Caco-2 (cell line): ENCODE measurements at regions not wholly inside any gene's neighbourhood (a gene's known extent, or its start where the extent isn't known, plus 50 kb on each side); places are given as distances from the start of the nearest gene placed in this dataset.

Experiments used
- BruUV-seq: library from RNA; stranded (reverse); fragments of 400-500 nt; replicated peaks from 2 replicates; lab custom pipeline; 2021; lab: Mats Ljungman, UMichigan
- CTCF ChIA-PET: fragments of 300-600 bp; sonication (Branson Sonifier 250); formaldehyde crosslinking; loops from one replicate; lab custom pipeline; 2022; ENCODE audit warnings: antibody characterized with exemption; lab: Charles Lee
- POLR2A ChIA-PET: fragments of 300-600 bp; sonication (Branson Sonifier 250); formaldehyde crosslinking; loops from one replicate; lab custom pipeline; 2022; ENCODE audit warnings: antibody characterized with exemption; lab: Charles Lee
- DNase-seq, 2 experiments: peaks; one replicate each; pipeline versions ENCODE4 v3.0.0 to v3.0.0-alpha.2; 2020 to 2022
- H3K27me3 ChIP-seq: replicated peaks from 2 replicates; pipeline ENCODE4 v1.6.0; 2011; ENCODE audit warnings: low read length; ENCODE audit not compliant: control insufficient read depth, insufficient read depth
- H3K36me3 ChIP-seq: 2 replicates; pipeline ENCODE4 v1.5.1; 2011; ENCODE audit warnings: low read length; ENCODE audit not compliant: control insufficient read depth, insufficient read depth
- H3K4me1 ChIP-seq: fragments of 250-450 bp; sonication (Bioruptor Pico); 2 replicates; pipeline ENCODE4 v1.5.1; 2020; ENCODE audit warnings: mild to moderate bottlenecking
- H3K4me3 ChIP-seq: 2 replicates; pipeline ENCODE4 v1.5.1; 2011; ENCODE audit warnings: low read depth, mild to moderate bottlenecking, control low read depth, low read length
- H3K9me3 ChIP-seq: fragments of 250-450 bp; sonication (Bioruptor Pico); 2 replicates; pipeline ENCODE4 v1.5.1; 2020; ENCODE audit warnings: mild to moderate bottlenecking, moderate library complexity
- H3K27ac Mint-ChIP-seq: one replicate; pipeline ENCODE4 v1.8.0; 2022; ENCODE audit warnings: mixed read lengths; ENCODE audit not compliant: unreplicated experiment
- H3K27me3 Mint-ChIP-seq: one replicate; pipeline ENCODE4 v1.8.0; 2022; ENCODE audit warnings: mixed read lengths; ENCODE audit not compliant: insufficient read depth, unreplicated experiment
- H3K36me3 Mint-ChIP-seq: one replicate; pipeline ENCODE4 v1.8.0; 2022; ENCODE audit warnings: mild to moderate bottlenecking, mixed read lengths; ENCODE audit not compliant: insufficient read depth, unreplicated experiment
- H3K4me1 Mint-ChIP-seq: one replicate; pipeline ENCODE4 v1.8.0; 2022; ENCODE audit warnings: low read depth, mixed read lengths; ENCODE audit not compliant: unreplicated experiment
- H3K4me3 Mint-ChIP-seq: one replicate; pipeline ENCODE4 v1.8.0; 2022; ENCODE audit warnings: mild to moderate bottlenecking, moderate library complexity, mixed read lengths; ENCODE audit not compliant: unreplicated experiment
- H3K9me3 Mint-ChIP-seq: one replicate; pipeline ENCODE4 v1.8.0; 2022; ENCODE audit warnings: mixed read lengths; ENCODE audit not compliant: unreplicated experiment
- intact Hi-C: fragments of 100-400 bp; cut with micrococcal nuclease; formaldehyde crosslinking; loops from one replicate; pipeline ENCODE4 v1.10.0; 2022; ENCODE audit not compliant: unreplicated experiment
- TF ChIP-seq, protein P1 (sequence below), 2 experiments: fragments of 200-600 bp in 1 of 2; IDR thresholded peaks; 1 replicate in 1 of 2; 2 replicates in 1 of 2; pipeline versions ENCODE4 v1.5.1 to v1.8.0; 2011 to 2022; ENCODE audit warnings: antibody characterized with exemption in 1 of 2, control low read depth in 1 of 2, inconsistent platforms in 1 of 2, low read depth in 1 of 2, low read length in 1 of 2, mild to moderate bottlenecking in 1 of 2, moderate library complexity in 1 of 2; ENCODE audit not compliant: insufficient read depth in 1 of 2, severe bottlenecking in 1 of 2, unreplicated experiment in 1 of 2

DNA sequence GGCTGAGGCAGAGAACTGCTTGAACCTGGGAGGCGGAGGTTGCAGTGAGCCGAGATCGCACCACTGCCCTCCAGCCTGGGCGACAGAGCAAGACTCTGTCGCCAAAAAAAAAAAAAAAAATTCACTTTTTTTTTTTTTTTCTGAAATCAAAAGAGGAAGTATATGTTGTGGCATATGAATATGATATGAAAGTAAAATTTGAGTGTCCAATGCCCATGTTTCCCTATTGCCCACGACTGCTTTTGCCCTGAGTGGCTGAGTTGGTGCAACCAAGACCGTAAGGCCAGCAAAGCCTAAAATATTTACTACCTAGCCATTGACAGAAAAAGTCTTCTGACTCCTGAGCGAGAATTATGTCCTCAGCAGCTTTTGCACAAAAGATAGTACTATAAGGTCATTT, 101.7 kb upstream of the PARP11 start:
- ChIA-PET POLR2A (no interaction called here), CTCF (no interaction called here)
- Histone ChIP-seq H3K36me3 (no peaks in the 10 kb centered on the region), H3K4me3 (no peak overlapping the region), H3K27me3 (no peaks in the 10 kb centered on the region), H3K4me1 (peaks cover 9% of the 10 kb centered on the region), H3K9me3 (0 out of 2 replicates have a peak, but pooled peaks cover 5% of the 10 kb centered on the region)
- TF ChIP-seq, protein P1, sequence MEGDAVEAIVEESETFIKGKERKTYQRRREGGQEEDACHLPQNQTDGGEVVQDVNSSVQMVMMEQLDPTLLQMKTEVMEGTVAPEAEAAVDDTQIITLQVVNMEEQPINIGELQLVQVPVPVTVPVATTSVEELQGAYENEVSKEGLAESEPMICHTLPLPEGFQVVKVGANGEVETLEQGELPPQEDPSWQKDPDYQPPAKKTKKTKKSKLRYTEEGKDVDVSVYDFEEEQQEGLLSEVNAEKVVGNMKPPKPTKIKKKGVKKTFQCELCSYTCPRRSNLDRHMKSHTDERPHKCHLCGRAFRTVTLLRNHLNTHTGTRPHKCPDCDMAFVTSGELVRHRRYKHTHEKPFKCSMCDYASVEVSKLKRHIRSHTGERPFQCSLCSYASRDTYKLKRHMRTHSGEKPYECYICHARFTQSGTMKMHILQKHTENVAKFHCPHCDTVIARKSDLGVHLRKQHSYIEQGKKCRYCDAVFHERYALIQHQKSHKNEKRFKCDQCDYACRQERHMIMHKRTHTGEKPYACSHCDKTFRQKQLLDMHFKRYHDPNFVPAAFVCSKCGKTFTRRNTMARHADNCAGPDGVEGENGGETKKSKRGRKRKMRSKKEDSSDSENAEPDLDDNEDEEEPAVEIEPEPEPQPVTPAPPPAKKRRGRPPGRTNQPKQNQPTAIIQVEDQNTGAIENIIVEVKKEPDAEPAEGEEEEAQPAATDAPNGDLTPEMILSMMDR (IDR thresholded peaks at IDR 0.05; ENCODE audit: insufficient read depth in 1 of 2, low read depth in 1 of 2, low read length in 1 of 2, severe bottlenecking in 1 of 2, unreplicated experiment in 1 of 2), result no peak
- DNase-seq, result no peak
- Mint-ChIP-seq H3K36me3 (no peaks in the 10 kb centered on the region), H3K4me1 (peaks cover 15% of the 10 kb centered on the region), H3K4me3 (no peak overlapping the region), H3K27ac (no peak overlapping the region), H3K9me3 (peaks cover 19% of the 10 kb centered on the region), H3K27me3 (no peaks in the 10 kb centered on the region)
- intact Hi-C loops, result no loop called here
- no TSS peak for BruUV-seq

DNA sequence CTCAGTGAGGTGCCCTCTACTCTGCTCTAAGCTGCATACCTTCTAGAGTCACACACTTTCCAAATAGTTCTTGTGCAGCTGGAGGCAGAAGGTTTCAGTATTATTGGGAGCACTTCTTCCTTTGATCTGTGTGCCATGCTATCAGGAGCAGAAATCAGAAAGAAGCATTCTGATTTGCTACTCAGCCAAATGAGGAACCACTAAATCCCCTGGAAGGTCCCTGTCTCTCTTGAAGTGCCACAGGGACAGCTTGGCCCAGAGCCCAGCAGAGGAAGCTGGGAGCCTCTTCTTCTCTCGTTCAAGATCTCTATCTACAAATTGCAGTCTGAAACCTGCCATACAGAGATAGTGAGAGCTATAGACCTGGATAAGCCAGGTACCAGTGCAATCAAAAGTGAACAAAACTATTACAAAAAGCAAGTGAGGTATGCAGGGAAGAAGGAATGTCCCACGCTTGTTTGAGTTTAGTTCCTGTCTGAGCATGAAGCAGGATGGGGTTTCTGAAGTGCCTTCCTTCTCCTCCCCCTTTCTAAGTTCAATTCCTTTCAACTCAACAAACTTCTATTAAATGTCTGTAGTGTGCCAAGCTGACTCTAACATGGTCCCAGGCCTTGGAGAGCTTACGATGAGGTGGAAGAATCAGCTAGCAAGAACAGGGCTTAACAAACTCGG, 100.9 kb upstream of the PARP11 start:
- Mint-ChIP-seq H3K27ac (peak overlapping the region; percentile 10), H3K27me3 (no peaks in the 10 kb centered on the region), H3K4me3 (no peak overlapping the region), H3K4me1 (peaks cover 18% of the 10 kb centered on the region), H3K9me3 (peaks cover 19% of the 10 kb centered on the region), H3K36me3 (peaks cover 3% of the 10 kb centered on the region)
- TF ChIP-seq, protein P1 (IDR thresholded peaks at IDR 0.05; ENCODE audit: insufficient read depth in 1 of 2, low read depth in 1 of 2, low read length in 1 of 2, severe bottlenecking in 1 of 2, unreplicated experiment in 1 of 2), result no peak
- Histone ChIP-seq H3K27me3 (no peaks in the 10 kb centered on the region), H3K4me3 (no peak overlapping the region), H3K4me1 (peaks cover 13% of the 10 kb centered on the region), H3K36me3 (no peaks in the 10 kb centered on the region), H3K9me3 (0 out of 2 replicates have a peak, but pooled peaks cover 5% of the 10 kb centered on the region)
- no TSS peak for BruUV-seq
- intact Hi-C loops, result no loop called here
- DNase-seq, result no peak
- POLR2A ChIA-PET, result no interaction called here
- CTCF ChIA-PET, result no interaction called here

DNA sequence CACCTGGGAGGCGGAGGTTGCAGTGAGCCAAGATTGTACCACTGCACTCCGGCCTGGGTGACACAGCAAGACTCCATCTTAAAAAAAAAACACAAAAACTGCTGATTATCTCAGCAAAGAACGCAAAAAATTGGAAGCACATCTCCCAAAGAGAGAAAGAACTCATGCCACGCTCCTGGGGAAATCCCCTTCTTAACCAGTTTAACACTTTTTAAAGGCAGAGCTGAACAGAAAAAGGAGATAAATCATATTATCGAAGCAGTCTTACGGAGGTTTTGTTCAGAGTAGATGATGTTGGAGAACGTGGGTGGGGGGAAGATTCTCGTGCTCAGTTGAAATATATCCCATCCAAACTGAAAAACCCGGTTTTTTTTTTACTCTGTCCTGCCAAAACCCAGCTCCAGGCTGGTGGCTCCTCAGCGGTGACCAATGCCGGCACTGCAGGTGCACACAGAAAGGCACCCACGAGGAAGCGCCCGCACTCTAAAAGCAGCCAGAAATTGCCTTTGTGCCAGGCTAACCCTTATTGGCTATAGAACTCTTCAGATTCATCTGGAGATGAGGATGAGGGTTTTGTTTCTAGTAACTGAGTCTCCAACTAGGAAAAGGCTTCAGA, 100.2 kb upstream of the PARP11 start:
- CTCF ChIA-PET, result no interaction called here
- peaks cover 8% of the 10 kb centered on the region for H3K36me3 Mint-ChIP-seq

More for the DNA sequence above, 100.2 kb upstream of the PARP11 start:
- Histone ChIP-seq H3K27me3 (no peaks in the 10 kb centered on the region), H3K36me3 (no peaks in the 10 kb centered on the region), H3K4me3 (no peak overlapping the region), H3K4me1 (peaks cover 20% of the 10 kb centered on the region), H3K9me3 (0 out of 2 replicates have a peak, but pooled peaks cover 5% of the 10 kb centered on the region)
- Mint-ChIP-seq H3K27ac (no peak overlapping the region), H3K4me3 (no peak overlapping the region), H3K4me1 (peaks cover 19% of the 10 kb centered on the region), H3K9me3 (peaks cover 19% of the 10 kb centered on the region), H3K27me3 (no peaks in the 10 kb centered on the region)
- POLR2A ChIA-PET, result no interaction called here
- TF ChIP-seq, protein P1 (IDR thresholded peaks at IDR 0.05; ENCODE audit: insufficient read depth in 1 of 2, low read depth in 1 of 2, low read length in 1 of 2, severe bottlenecking in 1 of 2, unreplicated experiment in 1 of 2), result no peak
- no peak for DNase-seq
- intact Hi-C loops, result no loop called here
- BruUV-seq, result no TSS peak
